ENCODE measurements at regions not wholly inside any gene's neighbourhood (a gene's known extent, or its start where the extent isn't known, plus 50 kb on each side); places are given as distances from the start of the nearest gene placed in this dataset.
"Not testable (repeated sequence)": the region's sequence is repeated elsewhere in the genome, so short reads cannot be mapped to it uniquely, and the experiment has no call there.

- intact Hi-C loops (cut with DNase I; ENCODE audit: low total_unique reads): no loop called here
- no peak overlapping the region for H3K4me3 ChIP-seq (ENCODE audit: low read depth, poor library complexity, severe bottlenecking)
- WGBS, 2 donors: 82 to 84% methylated on average over 13 of the region's 13 CpGs
- peak in 1 of 2 donors; percentile 77 for DNase-seq (ENCODE audit: low spot score in 2 of 2)
- TF ChIP-seq CTCF (IDR thresholded peaks at IDR 0.05) (no peak), POLR2A (IDR thresholded peaks at IDR 0.05) (no peak)
These were observed 334.0 kb downstream of the THBS2 start for GRCh38 chr6:168919470-168920179.

DNA sequence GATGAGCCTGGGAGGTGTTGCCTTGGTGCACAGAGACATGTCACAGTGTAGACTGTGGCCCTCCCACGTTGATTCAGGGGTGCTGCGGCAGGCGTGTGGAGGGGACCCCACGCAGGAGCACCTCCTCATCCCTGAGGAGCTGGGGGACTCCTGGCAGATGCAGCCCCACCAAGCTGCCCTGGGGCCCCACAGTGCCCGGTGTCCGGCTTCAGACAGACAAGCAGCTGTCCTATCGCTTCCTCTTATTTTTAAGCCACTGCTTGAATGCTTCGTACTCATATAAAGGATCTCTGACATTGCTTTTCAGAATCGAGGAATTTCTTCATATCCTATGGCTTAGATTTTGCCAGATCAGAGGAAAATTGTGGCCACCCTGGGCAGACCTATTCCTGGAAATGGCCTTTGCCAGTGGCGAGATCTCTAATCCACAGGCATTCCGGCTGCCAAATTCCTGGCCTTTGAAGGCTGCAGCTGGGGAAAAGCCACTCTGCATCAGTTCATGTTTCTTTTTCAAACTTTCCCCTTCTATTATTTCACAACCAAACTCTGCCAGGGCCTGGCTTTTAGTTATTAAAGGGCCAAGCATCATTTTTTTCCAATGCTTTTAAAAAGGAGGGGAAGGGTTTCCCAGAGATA, 337.0 kb downstream of the THBS2 start:
- WGBS, 2 donors: 46 to 48% methylated on average over 11 of the region's 11 CpGs
- peak in 1 of 2 donors; percentile 76 for DNase-seq (ENCODE audit: low spot score in 2 of 2)
- no peak for TF ChIP-seq CTCF (IDR thresholded peaks at IDR 0.05)
- TF ChIP-seq POLR2A (IDR thresholded peaks at IDR 0.05): no peak
- H3K4me3 ChIP-seq (ENCODE audit: low read depth, poor library complexity, severe bottlenecking): no peak overlapping the region
- intact Hi-C loops (cut with DNase I; ENCODE audit: low total_unique reads): no loop called here

GRCh38 chr6:168915855-168916254, 337.8 kb downstream of the THBS2 start:
- TF ChIP-seq CTCF (IDR thresholded peaks at IDR 0.05) (no peak), POLR2A (IDR thresholded peaks at IDR 0.05) (no peak)
- 90 to 91% methylated on average over 4 of the region's 4 CpGs for WGBS, 2 donors
- H3K4me3 ChIP-seq (ENCODE audit: low read depth, poor library complexity, severe bottlenecking): no peak overlapping the region
- intact Hi-C loops (cut with DNase I; ENCODE audit: low total_unique reads): no loop called here
- no peak for DNase-seq (ENCODE audit: low spot score in 2 of 2)

DNA sequence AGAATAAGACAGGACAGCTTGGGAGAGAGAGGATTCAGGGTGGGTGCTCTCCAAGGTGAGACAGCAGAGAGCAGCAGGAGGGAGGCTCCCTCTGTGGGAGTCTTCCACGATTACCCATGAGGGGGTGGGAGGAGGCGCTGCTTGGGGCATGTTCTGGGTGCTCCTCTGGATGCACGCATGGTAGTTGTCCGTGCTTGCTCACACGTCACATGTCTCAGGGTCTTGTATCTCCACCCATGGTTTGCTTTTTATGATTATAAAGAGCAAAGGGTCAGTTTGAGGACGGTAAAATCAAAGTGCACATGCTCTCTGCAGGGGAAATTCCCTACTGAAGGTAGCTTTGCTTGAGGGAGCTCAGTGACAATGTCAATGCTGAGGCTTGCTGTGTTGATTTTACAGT, 338.4 kb downstream of the THBS2 start:
- TF ChIP-seq POLR2A (IDR thresholded peaks at IDR 0.05) (no peak), CTCF (IDR thresholded peaks at IDR 0.05) (no peak)
- intact Hi-C loops (cut with DNase I; ENCODE audit: low total_unique reads): no loop called here
- DNase-seq (ENCODE audit: low spot score in 2 of 2): peak in 1 of 2 donors; percentile 40
- WGBS, 2 donors: 49 to 77% methylated on average over 6 of the region's 6 CpGs
- no peak overlapping the region for H3K4me3 ChIP-seq (ENCODE audit: low read depth, poor library complexity, severe bottlenecking)

DNA sequence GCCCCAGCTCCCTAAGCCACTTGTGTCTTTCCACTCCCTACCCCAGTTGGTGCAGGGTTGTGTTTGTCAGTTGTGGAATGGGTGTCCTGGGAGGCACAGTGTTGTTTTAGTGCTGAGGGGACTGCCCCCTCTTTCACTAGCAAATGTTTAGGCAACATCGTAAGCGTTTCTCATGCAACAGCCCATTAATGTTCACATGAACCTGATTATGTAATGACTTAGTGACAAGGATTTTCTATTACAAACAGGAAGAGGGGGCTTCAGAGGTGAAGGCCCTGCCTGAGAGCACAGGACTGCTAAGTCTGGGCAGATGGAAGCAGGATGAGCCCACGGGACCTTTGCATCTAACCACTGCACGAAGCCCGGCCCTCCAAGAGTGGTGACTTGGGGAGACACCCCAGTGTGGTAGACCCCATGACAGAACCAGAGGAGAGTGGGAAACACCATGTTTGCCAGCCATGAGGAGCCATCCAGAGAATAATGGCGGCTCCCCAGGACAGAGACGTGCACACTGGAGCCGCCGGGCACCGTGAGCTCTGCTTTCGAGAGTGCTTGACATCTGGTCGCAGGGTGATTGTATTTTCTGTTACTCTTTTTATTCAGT, 339.7 kb downstream of the THBS2 start:
- peak in 1 of 2 donors; percentile 68 for DNase-seq (ENCODE audit: low spot score in 2 of 2)
- intact Hi-C loops (cut with DNase I; ENCODE audit: low total_unique reads): no loop called here
- no peak for TF ChIP-seq POLR2A (IDR thresholded peaks at IDR 0.05)
- TF ChIP-seq CTCF (IDR thresholded peaks at IDR 0.05): no peak
- 88 to 96% methylated on average over 12 of the region's 12 CpGs for WGBS, 2 donors
- no peak overlapping the region for H3K4me3 ChIP-seq (ENCODE audit: low read depth, poor library complexity, severe bottlenecking)

DNA sequence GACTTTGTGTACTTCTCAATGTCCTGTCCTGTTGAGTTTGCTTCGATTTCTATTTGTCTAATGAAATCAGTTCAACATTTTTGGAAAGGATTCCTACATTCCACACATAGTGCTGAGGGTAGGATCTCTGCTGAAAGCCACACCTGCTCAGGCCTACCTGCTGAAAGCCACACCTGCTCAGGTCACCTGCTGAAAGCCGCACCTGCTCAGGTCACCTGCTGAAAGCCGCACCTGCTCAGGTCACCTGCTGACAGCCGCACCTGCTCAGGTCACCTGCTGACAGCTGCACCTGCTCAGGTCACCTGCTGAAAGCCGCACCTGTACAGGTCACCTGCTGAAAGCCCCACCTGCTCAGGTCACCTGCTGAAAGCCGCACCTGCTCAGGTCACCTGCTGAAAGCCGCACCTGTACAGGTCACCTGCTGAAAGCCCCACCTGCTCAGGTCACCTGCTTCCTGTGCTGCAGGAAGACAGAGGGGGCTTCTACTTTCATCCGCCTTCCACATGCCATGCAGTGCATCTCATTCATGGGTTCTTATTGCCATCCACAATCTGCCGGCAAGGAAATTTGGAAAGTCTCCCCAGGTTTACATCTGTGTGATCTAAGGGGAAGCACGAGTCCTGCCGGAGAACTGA, 340.3 kb downstream of the THBS2 start:
- WGBS, 2 donors: 71 to 76% methylated on average over 10 to 11 of the region's 11 CpGs
- intact Hi-C loops (cut with DNase I; ENCODE audit: low total_unique reads); H3K4me3 ChIP-seq (ENCODE audit: low read depth, poor library complexity, severe bottlenecking): not testable (repeated sequence)
- peak in 1 of 2 donors; percentile 29 for DNase-seq (ENCODE audit: low spot score in 2 of 2)
